NCI-H345 treated with DMSO at 0.1 percent for 48 hours (cell line): ENCODE measurements at regions not wholly inside any gene's neighbourhood (a gene's known extent, or its start where the extent isn't known, plus 50 kb on each side); places are given as distances from the start of the nearest gene placed in this dataset.

ENCODE experiments used
- DNase-seq: peaks from one replicate; lab custom pipeline; 2025; ENCODE audit not compliant: unreplicated experiment; lab: John Stamatoyannopoulos, UW

GRCh38 chr5:174229514-174230370 lies 184.2 kb downstream of the NSG2 start:
- DNase-seq, result no peak

- no peak for DNase-seq
Observed at GRCh38 chr5:174231956-174232487, 186.5 kb downstream of the NSG2 start.

GRCh38 chr5:174234388-174234787 lies 188.9 kb downstream of the NSG2 start:
- DNase-seq, result no peak

- no peak for DNase-seq
Observed at GRCh38 chr5:174235221-174236011, 189.9 kb downstream of the NSG2 start.

- no peak for DNase-seq
Observed at GRCh38 chr5:174236070-174236469, 190.6 kb downstream of the NSG2 start.

GRCh38 chr5:174239718-174240117 lies 194.2 kb downstream of the NSG2 start:
- DNase-seq, result no peak

GRCh38 chr5:174242573-174242972 lies 197.1 kb downstream of the NSG2 start:
- DNase-seq, result no peak

GRCh38 chr5:174243904-174244303 lies 198.4 kb downstream of the NSG2 start:
- no peak for DNase-seq

GRCh38 chr5:174245516-174246075 lies 200.1 kb downstream of the NSG2 start:
- DNase-seq, result peak; percentile 38

GRCh38 chr5:174246743-174247142 lies 201.2 kb downstream of the NSG2 start:
- no peak for DNase-seq

- no peak for DNase-seq
Observed at GRCh38 chr5:174247301-174247700, 201.8 kb downstream of the NSG2 start.

- DNase-seq, result no peak
Observed at GRCh38 chr5:174251305-174252000, 205.9 kb downstream of the NSG2 start.

- no peak for DNase-seq
Observed at GRCh38 chr5:174252121-174252520, 206.6 kb downstream of the NSG2 start.

- no peak for DNase-seq
Observed at GRCh38 chr5:174259696-174260420, 214.4 kb downstream of the NSG2 start.

- peak; percentile 49 for DNase-seq
Observed at GRCh38 chr5:174271316-174271715, 225.8 kb downstream of the NSG2 start.

- DNase-seq, result no peak
Observed at GRCh38 chr5:174272671-174273070, 227.2 kb downstream of the NSG2 start.

GRCh38 chr5:174273325-174273724 lies 227.8 kb downstream of the NSG2 start:
- DNase-seq, result no peak

- no peak for DNase-seq
Observed at GRCh38 chr5:174275959-174276358, 230.5 kb downstream of the NSG2 start.

- DNase-seq, result no peak
Observed at GRCh38 chr5:174281089-174281760, 235.7 kb downstream of the NSG2 start.

- DNase-seq, result no peak
Observed at GRCh38 chr5:174281855-174282254, 236.3 kb downstream of the NSG2 start.
